ENCODE measurements at regions not wholly inside any gene's neighbourhood (a gene's known extent, or its start where the extent isn't known, plus 50 kb on each side); places are given as distances from the start of the nearest gene placed in this dataset.

- TF ChIP-seq POLR2A (IDR thresholded peaks at IDR 0.05; ENCODE audit: low read depth, low read length), result no peak
- TF ChIP-seq SPI1 (IDR thresholded peaks at IDR 0.05; ENCODE audit: low read depth, low read length), result no peak
These were observed 1407.5 kb downstream of the KCNT2 start for GRCh38 chr1:195200772-195201171.
